Fibroblast of skin of back (primary cell): ENCODE measurements at regions not wholly inside any gene's neighbourhood (a gene's known extent, or its start where the extent isn't known, plus 50 kb on each side); places are given as distances from the start of the nearest gene placed in this dataset.
A peak's percentile ranks its signal among the peaks of the same experiment; 100 is the strongest.

ENCODE experiments used
- DNase-seq: peaks from one replicate; pipeline ENCODE4 v3.0.0-alpha.2; 2013

DNA sequence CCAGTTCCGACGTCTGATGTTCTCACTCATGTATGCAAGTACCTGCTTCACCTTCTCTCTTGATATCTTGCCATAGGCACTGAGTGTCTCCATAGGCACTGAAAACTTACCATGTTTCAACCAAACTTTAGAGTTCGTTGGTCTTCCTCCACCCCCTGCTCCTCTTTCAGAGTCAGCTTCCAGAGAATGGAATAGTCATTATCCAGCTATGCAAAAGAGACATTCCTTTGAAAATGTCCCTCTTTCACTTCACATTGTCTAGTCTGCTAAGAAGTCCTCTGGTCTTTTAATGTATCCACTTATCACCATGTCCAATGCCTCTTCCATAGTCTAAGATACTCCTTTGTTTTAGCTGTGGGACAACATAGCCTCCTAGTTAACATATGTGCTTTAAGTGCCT is 566.0 kb upstream of the TENM3 start:
- peak; percentile 75 for DNase-seq

DNA sequence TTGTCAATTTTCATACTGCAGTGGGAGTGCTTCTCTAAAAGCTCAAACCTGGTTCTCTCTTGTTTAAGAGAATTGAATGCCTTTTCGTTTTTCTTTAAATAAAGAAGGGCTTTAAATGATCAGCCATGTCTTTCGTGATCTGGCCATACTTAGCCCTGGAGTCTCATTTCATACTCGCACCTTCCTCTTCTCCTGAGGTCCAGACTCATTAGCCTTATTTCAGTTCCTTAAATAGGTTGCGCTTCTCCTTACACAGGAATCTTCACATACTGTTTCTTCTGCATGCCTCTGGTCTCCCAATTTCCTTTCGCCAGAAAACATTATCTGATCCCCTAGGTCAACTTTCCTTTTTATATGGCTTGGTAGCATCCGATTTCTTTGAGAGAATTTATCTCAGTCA is 565.6 kb upstream of the TENM3 start:
- no peak for DNase-seq

GRCh38 chr4:181679754-181680153 is 563.4 kb upstream of the TENM3 start:
- DNase-seq = no peak

- DNase-seq = peak; percentile 53
Measured at GRCh38 chr4:181682367-181683047, 560.7 kb upstream of the TENM3 start.

- peak; percentile 91 for DNase-seq
Measured at GRCh38 chr4:181684310-181684709, 558.9 kb upstream of the TENM3 start.

GRCh38 chr4:181685461-181685860 is 557.7 kb upstream of the TENM3 start:
- DNase-seq = peak; percentile 72

DNA sequence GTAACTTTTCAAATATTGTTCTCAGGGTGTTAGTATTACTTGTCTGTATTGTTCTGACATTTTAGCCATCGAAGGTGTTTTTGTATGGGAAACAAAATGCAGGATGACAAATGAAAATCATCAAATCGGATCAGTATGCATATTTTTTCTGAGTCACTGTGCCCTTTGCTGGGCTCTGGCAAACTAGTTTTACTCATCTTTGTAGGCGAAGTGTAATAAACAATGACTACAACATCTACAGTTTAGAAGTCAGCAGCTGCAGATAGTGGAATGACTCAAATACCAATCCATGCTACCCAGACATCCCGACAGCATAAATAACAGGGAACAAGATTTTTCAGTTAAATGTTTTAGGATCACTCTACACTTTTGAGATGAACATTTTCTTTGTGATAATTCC is 557.3 kb upstream of the TENM3 start:
- DNase-seq = peak; percentile 92

DNA sequence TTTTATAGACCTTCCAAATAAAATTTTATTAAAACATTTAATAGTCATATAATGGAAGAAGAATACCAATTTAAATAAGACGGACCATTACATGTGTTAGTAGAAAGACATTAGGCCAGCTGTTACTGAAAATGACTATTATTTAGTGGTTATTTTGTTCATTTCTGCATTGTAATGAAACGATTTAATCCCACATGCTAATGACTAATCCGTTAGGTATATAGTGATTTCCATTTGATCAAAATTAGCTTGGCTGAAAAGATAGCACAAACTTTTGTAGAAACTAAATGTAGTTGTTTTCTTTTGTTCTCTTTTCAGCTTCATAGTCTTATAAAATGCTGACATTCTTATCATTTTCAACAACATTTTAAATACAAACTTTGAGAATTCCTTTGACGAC is 556.1 kb upstream of the TENM3 start:
- no peak for DNase-seq

- peak; percentile 81 for DNase-seq
Measured at GRCh38 chr4:181688432-181688831, 554.8 kb upstream of the TENM3 start.

DNA sequence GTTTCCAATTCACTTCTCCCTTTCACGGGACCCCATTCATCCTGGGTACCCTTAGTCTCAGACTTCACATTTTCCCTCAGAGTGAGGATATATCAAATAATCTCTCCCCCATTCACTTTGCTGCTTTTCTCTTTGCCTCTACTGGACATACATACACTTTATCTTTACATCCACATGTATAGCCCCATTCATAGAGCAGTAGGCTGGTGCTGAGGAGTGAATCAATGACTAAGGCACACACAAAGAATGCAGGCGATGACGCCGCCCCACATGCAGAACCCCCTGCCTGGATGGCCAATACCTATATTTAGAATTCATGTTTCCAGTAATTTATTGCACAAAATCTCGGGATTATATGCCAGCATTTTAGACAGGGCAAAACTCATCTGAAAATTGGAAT is 554.3 kb upstream of the TENM3 start:
- DNase-seq = peak; percentile 71

DNA sequence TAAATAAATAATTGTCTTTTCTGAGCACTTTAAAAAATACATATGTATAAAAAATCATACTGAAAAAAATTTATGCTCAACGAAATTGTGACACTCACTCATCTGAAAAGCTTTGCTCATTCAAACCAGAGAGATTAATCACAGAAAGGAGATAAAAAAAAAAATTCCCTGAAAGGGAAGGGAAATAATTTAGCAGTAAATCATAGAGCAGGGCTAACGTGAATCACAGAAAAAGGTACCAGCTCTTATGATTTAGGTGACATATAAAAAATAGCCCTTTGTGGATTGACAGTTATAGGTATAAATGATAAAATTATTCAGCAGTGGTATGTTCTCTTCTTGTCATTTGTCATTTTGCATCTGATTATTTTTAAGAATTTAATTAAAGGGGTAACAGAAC is 552.7 kb upstream of the TENM3 start:
- peak; percentile 19 for DNase-seq

- DNase-seq = no peak
Measured at GRCh38 chr4:181692965-181693364, 550.2 kb upstream of the TENM3 start.

- DNase-seq = no peak
Measured at GRCh38 chr4:181693517-181693916, 549.7 kb upstream of the TENM3 start.

- DNase-seq = no peak
Measured at GRCh38 chr4:181698221-181698620, 545.0 kb upstream of the TENM3 start.

- DNase-seq = no peak
Measured at GRCh38 chr4:181701214-181701613, 542.0 kb upstream of the TENM3 start.

DNA sequence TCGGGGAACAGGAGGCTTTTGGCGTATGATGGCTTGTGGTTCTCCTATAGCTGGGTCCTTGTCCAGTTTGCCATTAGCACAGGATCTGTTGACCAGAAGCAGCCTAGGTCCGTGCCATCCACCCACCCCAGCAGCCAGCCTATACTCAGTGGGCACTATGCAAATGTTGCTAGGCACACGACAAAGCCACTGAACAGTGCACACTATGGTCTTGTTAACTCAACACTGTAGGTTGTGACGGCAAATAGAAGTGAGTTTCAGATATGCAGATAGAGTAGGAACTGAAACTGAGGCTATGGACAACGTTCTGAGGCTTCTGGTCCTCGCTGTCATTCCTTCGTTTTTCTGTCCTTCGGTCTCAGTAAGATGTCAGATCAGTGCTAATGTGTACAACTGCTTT is 541.3 kb upstream of the TENM3 start:
- no peak for DNase-seq

GRCh38 chr4:181702864-181703495 is 540.2 kb upstream of the TENM3 start:
- no peak for DNase-seq

DNA sequence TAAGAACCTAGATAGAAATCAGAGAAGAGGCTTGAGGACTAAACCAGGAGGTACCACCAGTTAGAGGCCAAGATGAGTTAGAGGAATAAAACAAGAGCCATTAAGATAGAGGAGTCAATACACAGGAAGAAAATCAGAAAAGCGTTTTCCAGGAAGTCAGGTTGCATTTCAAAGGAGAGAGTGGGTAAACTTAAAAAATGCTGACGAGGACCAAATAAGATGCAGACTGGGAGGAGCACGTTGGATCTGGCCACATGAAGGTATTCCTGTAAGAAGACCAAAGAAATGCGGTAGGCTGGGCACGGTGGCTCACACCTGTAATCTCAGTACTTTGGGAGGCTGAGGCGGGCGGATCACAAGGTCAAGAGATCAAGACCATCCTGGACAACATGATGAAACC is 533.1 kb upstream of the TENM3 start:
- no peak for DNase-seq

DNA sequence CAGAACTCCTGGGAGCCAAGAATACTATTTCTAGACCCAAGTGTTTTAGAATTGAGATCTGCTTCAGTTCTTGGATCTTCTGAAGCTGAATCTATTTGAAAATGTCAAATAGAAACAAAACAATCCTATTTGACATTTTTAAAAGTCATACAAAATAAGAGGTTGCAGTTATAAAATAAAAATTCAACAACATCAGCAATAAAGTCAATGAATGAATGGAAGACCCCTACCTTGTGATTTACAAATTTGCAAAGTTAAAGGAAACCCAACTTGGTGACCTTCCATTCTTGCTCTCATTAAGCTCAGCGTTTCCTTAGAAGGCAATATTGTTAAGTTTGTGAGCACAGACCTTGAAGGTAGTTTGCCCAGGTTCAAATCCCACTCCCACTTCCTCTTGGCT is 531.8 kb upstream of the TENM3 start:
- no peak for DNase-seq

- DNase-seq = no peak
Measured at GRCh38 chr4:181728305-181728966, 514.8 kb upstream of the TENM3 start.

GRCh38 chr4:181731900-181732299 is 511.3 kb upstream of the TENM3 start:
- DNase-seq = no peak

DNA sequence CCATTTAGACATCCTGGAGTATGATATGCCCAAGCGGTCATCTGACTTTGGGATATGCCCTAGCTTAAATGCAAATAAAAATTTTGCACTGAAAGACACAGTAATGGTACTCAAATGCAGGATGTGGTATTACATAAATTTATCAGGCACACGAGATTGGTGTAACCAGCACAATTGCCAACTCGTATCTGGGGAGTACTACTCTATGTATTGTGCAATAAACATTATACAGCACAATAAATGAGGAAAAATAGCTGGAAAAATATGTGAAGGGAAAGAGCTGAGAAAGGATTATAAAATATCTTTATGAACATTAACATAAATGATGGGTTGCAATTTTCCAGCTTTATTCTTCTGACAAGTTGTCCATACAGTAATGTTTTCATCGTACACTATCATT is 505.5 kb upstream of the TENM3 start:
- DNase-seq = no peak

GRCh38 chr4:181739031-181739430 is 504.2 kb upstream of the TENM3 start:
- DNase-seq = no peak

- no peak for DNase-seq
Measured at GRCh38 chr4:181741513-181741912, 501.7 kb upstream of the TENM3 start.
